ENCODE measurements at regions not wholly inside any gene's neighbourhood (a gene's known extent, or its start where the extent isn't known, plus 50 kb on each side); places are given as distances from the start of the nearest gene placed in this dataset.

- TF ChIP-seq, protein P1, sequence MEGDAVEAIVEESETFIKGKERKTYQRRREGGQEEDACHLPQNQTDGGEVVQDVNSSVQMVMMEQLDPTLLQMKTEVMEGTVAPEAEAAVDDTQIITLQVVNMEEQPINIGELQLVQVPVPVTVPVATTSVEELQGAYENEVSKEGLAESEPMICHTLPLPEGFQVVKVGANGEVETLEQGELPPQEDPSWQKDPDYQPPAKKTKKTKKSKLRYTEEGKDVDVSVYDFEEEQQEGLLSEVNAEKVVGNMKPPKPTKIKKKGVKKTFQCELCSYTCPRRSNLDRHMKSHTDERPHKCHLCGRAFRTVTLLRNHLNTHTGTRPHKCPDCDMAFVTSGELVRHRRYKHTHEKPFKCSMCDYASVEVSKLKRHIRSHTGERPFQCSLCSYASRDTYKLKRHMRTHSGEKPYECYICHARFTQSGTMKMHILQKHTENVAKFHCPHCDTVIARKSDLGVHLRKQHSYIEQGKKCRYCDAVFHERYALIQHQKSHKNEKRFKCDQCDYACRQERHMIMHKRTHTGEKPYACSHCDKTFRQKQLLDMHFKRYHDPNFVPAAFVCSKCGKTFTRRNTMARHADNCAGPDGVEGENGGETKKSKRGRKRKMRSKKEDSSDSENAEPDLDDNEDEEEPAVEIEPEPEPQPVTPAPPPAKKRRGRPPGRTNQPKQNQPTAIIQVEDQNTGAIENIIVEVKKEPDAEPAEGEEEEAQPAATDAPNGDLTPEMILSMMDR (IDR thresholded peaks at IDR 0.05; ENCODE audit: poor library complexity) = no peak
- TF ChIP-seq EZH2phosphoT487 (IDR thresholded peaks at IDR 0.05; ENCODE audit: low read depth, severe bottlenecking, unreplicated experiment) = no peak
Measured at GRCh38 chr16:72399811-72400210, 227.9 kb upstream of the PMFBP1 start.

All from hepatocyte (in vitro differentiated cells).